NB4 (cell line): ENCODE measurements at regions not wholly inside any gene's neighbourhood (a gene's known extent, or its start where the extent isn't known, plus 50 kb on each side); places are given as distances from the start of the nearest gene placed in this dataset.
"Not testable (repeated sequence)": the region's sequence is repeated elsewhere in the genome, so short reads cannot be mapped to it uniquely, and the experiment has no call there.

ENCODE experiments used
- DNase-seq: peaks from one replicate; pipeline ENCODE4 v3.0.0; 2010; ENCODE audit warnings: low read depth
- H3K4me3 ChIP-seq: one replicate; pipeline ENCODE4 v1.5.1; 2011; ENCODE audit warnings: mild to moderate bottlenecking, low read depth, low read length, moderate library complexity
- CTCF ChIP-seq: IDR thresholded peaks from one replicate; pipeline ENCODE4 v1.5.1; 2012; ENCODE audit warnings: low read depth, low read length
- MYC ChIP-seq: IDR thresholded peaks from 2 replicates; pipeline ENCODE4 v1.6.1; 2011; ENCODE audit warnings: low read depth, low read length
- POLR2A ChIP-seq: IDR thresholded peaks from 2 replicates; pipeline ENCODE4 v1.6.1; 2011; ENCODE audit warnings: mild to moderate bottlenecking; ENCODE audit not compliant: insufficient read length; ENCODE audit errors: extremely low read depth
- TF ChIP-seq, protein P1 (sequence below): IDR thresholded peaks from 2 replicates; pipeline ENCODE4 v1.6.1; 2011; ENCODE audit warnings: low read depth, low read length

DNA sequence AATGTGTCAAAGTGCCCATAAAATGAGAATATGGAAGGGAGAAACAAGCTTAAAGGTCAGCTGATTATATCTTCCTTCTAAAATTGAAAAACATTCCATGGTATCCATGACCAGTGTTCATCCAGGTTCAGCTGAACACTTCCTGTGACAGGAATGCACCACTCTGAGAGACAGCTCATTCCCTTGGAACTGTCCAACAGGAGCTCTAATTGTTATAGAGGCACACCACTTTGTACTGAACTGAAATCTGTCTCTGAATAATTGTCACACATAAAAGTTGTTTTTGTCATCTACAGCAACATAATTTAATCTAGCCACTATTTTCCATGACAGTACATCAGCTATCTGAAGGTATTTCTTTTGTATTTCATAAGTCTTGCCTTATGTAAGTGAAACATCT, 195.9 kb upstream of the ZNF804A start:
- TF ChIP-seq, protein P1, sequence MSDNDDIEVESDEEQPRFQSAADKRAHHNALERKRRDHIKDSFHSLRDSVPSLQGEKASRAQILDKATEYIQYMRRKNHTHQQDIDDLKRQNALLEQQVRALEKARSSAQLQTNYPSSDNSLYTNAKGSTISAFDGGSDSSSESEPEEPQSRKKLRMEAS, result no peak
- TF ChIP-seq POLR2A, result no peak
- no peak for TF ChIP-seq MYC
- TF ChIP-seq CTCF, result no peak
- H3K4me3 ChIP-seq, result no peak overlapping the region
- DNase-seq, result no peak

- not testable (repeated sequence) for H3K4me3 ChIP-seq, DNase-seq
Measured at GRCh38 chr2:184407041-184407630, 191.2 kb upstream of the ZNF804A start.

GRCh38 chr2:184410160-184410559, 188.2 kb upstream of the ZNF804A start:
- no peak overlapping the region for H3K4me3 ChIP-seq
- no peak for DNase-seq
- TF ChIP-seq POLR2A (no peak), MYC (no peak), CTCF (no peak)
- TF ChIP-seq, protein P1, result no peak

- no peak for DNase-seq
- TF ChIP-seq, protein P1, result no peak
- no peak for TF ChIP-seq POLR2A
- TF ChIP-seq CTCF, result no peak
- no peak for TF ChIP-seq MYC
- H3K4me3 ChIP-seq, result no peak overlapping the region
Measured at GRCh38 chr2:184413221-184413620, 185.1 kb upstream of the ZNF804A start.

DNA sequence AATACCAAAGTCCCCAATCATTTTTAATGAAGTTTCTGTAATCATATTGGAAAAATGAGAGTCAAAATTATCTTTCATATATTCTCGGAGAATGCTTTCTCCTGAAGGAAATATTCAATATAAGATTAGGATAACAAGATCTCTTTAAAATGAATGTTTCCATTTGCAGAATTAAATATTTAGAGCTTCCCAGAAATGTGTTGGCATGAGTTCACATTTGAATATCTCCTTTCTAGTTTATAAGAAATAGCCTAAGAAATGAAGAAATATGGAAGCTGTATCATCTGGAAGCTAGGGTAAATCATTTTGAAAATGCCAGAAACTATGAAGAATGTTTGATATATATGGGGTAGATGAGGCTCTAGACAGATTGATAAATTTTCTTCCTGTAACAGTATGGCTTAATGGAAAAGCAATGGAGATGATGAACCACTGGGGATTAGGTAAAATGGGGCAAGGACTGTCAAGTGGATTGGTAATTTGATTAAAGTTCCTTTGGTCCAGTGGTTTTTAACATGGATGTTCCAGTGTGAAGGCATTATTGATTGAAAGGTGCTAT, 184.6 kb upstream of the ZNF804A start:
- no peak for DNase-seq
- no peak overlapping the region for H3K4me3 ChIP-seq
- TF ChIP-seq MYC (no peak), POLR2A (no peak), CTCF (no peak)
- TF ChIP-seq, protein P1, result no peak

DNA sequence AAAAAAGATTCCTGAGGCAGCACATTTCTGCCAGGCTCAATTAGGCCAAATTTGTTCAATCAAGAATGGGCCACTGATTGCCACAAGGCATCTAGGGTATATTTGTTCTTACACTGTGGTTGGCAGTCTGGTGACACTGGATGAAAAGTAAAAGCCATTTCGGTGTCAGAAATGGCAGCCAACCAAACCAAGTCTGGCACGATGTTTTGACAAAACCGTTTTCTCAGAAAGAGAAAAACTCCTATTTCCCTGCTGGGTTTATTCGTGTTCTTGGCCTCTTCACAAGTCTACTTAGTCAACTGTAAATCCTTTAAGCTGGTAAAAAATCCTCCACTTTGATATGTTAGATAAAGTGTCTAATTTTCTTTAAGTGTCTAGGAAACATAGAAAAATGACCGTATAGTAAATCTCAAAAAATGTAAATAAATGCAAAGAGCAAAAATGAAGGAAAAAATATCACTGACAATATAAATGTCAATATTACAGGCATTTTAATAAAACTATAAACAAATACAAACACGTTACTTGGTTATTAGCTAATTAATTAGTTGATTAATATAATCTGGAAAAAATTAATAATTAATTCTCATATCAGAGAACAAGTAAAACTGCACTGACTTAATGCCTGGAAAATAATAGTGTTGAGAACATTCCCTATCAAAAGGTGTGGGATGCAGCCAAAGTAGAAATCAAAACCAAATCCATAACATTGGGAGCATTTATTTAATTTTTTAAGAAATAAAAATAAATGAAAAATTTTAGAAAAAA, 182.0 kb upstream of the ZNF804A start:
- TF ChIP-seq, protein P1, result no peak
- TF ChIP-seq POLR2A, result no peak
- TF ChIP-seq MYC, result no peak
- TF ChIP-seq CTCF, result no peak
- no peak for DNase-seq

More for the DNA sequence above, 182.0 kb upstream of the ZNF804A start:
- H3K4me3 ChIP-seq, result no peak overlapping the region
